HEK293 (cell line): ENCODE measurements at regions not wholly inside any gene's neighbourhood (a gene's known extent, or its start where the extent isn't known, plus 50 kb on each side); places are given as distances from the start of the nearest gene placed in this dataset.

Source experiments
- CTCF ChIA-PET: fragments of 350-600 bp; formaldehyde crosslinking; extraction: SDS; loops from one replicate; lab custom pipeline; 2021; ENCODE audit warnings: antibody characterized with exemption; lab: Yijun Ruan, JAX
- POLR2A ChIA-PET: fragments of 300-600 bp; formaldehyde crosslinking; extraction: SDS; loops from one replicate; lab custom pipeline; 2020; ENCODE audit warnings: antibody characterized with exemption, inconsistent platforms; lab: Yijun Ruan, JAX
- H3K27ac ChIP-seq: fragments of 200-500 bp; sonication (Bioruptor generic); 2 replicates; pipeline ENCODE4 v1.5.1; 2014; ENCODE audit warnings: low read depth, low read length, control low read depth, inconsistent platforms; ENCODE audit errors: extremely low read depth
- H3K36me3 ChIP-seq, 2 experiments: fragments of 200-500 bp in 1 of 2; sonication (Bioruptor generic) in 1 of 2; 1 replicate in 1 of 2; 2 replicates in 1 of 2; pipeline ENCODE4 v1.5.1; 2014 to 2017; ENCODE audit warnings: inconsistent platforms in 2 of 2, low read length in 2 of 2; ENCODE audit not compliant: control insufficient read depth in 2 of 2, insufficient read depth in 1 of 2
- H3K4me1 ChIP-seq: fragments of 200-500 bp; sonication (Bioruptor generic); 2 replicates; pipeline ENCODE4 v1.5.1; 2014; ENCODE audit warnings: mild to moderate bottlenecking, low read length, inconsistent platforms; ENCODE audit not compliant: control insufficient read depth, insufficient read depth
- H3K4me3 ChIP-seq: 2 replicates; pipeline ENCODE4 v1.5.1; 2011; ENCODE audit warnings: low read depth, mild to moderate bottlenecking, control low read depth, low read length, moderate library complexity
- H3K9me3 ChIP-seq: fragments of 200-500 bp; sonication (Bioruptor generic); 2 replicates; pipeline ENCODE4 v1.5.1; 2014; ENCODE audit warnings: low read depth, low read length, inconsistent platforms; ENCODE audit not compliant: control insufficient read depth, insufficient read depth
- KLF7 ChIP-seq: fragments of 450-650 bp; formaldehyde crosslinking; IDR thresholded peaks from 2 replicates; pipeline ENCODE4 v1.5.1; 2016; ENCODE audit warnings: missing biosample characterization, missing genetic modification characterization, borderline replicate concordance
- SALL2 ChIP-seq: fragments of 450-650 bp; formaldehyde crosslinking; IDR thresholded peaks from 2 replicates; pipeline ENCODE4 v1.5.0; 2017; ENCODE audit warnings: missing biosample characterization, mild to moderate bottlenecking, missing genetic modification characterization, borderline replicate concordance
- SP3 ChIP-seq: fragments of 450-650 bp; formaldehyde crosslinking; IDR thresholded peaks from 2 replicates; pipeline ENCODE4 v1.5.1; 2016; ENCODE audit warnings: missing biosample characterization, missing genetic modification characterization
- ZFP37 ChIP-seq: fragments of 450-650 bp; formaldehyde crosslinking; IDR thresholded peaks from 2 replicates; pipeline ENCODE4 v1.5.1; 2016; ENCODE audit warnings: missing biosample characterization, missing genetic modification characterization
- ZNF146 ChIP-seq: fragments of 450-650 bp; formaldehyde crosslinking; IDR thresholded peaks from 2 replicates; pipeline ENCODE4 v1.5.1; 2016; ENCODE audit warnings: missing biosample characterization, missing genetic modification characterization
- ZNF157 ChIP-seq: fragments of 450-650 bp; formaldehyde crosslinking; IDR thresholded peaks from 2 replicates; pipeline ENCODE4 v1.5.1; 2016; ENCODE audit warnings: missing biosample characterization, missing genetic modification characterization
- ZNF169 ChIP-seq: fragments of 450-650 bp; formaldehyde crosslinking; IDR thresholded peaks from 2 replicates; pipeline ENCODE4 v1.5.1; 2016; ENCODE audit warnings: missing biosample characterization, missing genetic modification characterization
- ZNF2 ChIP-seq: fragments of 450-650 bp; formaldehyde crosslinking; IDR thresholded peaks from 2 replicates; pipeline ENCODE4 v1.5.1; 2016; ENCODE audit warnings: missing biosample characterization, missing genetic modification characterization
- ZNF214 ChIP-seq: fragments of 450-650 bp; formaldehyde crosslinking; IDR thresholded peaks from 2 replicates; pipeline ENCODE4 v1.5.1; 2017; ENCODE audit warnings: missing biosample characterization, mild to moderate bottlenecking, missing genetic modification characterization, borderline replicate concordance
- ZNF239 ChIP-seq: fragments of 450-650 bp; formaldehyde crosslinking; IDR thresholded peaks from 2 replicates; pipeline ENCODE4 v1.5.1; 2016; ENCODE audit warnings: missing biosample characterization, missing genetic modification characterization
- ZNF473 ChIP-seq: fragments of 450-650 bp; formaldehyde crosslinking; IDR thresholded peaks from 2 replicates; pipeline ENCODE4 v1.5.1; 2017; ENCODE audit warnings: missing biosample characterization, missing genetic modification characterization
- ZNF529 ChIP-seq: fragments of 450-650 bp; formaldehyde crosslinking; IDR thresholded peaks from 2 replicates; pipeline ENCODE4 v1.5.1; 2017; ENCODE audit warnings: missing genetic modification characterization, missing biosample characterization; ENCODE audit not compliant: insufficient replicate concordance
- ZNF548 ChIP-seq: fragments of 450-650 bp; formaldehyde crosslinking; IDR thresholded peaks from 2 replicates; pipeline ENCODE4 v1.5.1; 2016; ENCODE audit warnings: missing biosample characterization, missing genetic modification characterization
- ZNF610 ChIP-seq: fragments of 450-650 bp; formaldehyde crosslinking; IDR thresholded peaks from 2 replicates; pipeline ENCODE4 v1.5.1; 2016; ENCODE audit warnings: missing biosample characterization, missing genetic modification characterization, borderline replicate concordance
- ZNF664 ChIP-seq: fragments of 450-650 bp; formaldehyde crosslinking; IDR thresholded peaks from 2 replicates; pipeline ENCODE4 v1.5.1; 2016; ENCODE audit warnings: missing biosample characterization, missing genetic modification characterization
- ZNF677 ChIP-seq: fragments of 450-650 bp; IDR thresholded peaks from 2 replicates; pipeline ENCODE4 v1.5.0; 2018; ENCODE audit warnings: missing biosample characterization, mild to moderate bottlenecking, missing genetic modification characterization, moderate library complexity
- ZNF785 ChIP-seq: fragments of 450-650 bp; formaldehyde crosslinking; IDR thresholded peaks from 2 replicates; pipeline ENCODE4 v1.5.1; 2016; ENCODE audit warnings: missing biosample characterization, missing genetic modification characterization
- TF ChIP-seq, protein P1 (sequence below): fragments of 450-650 bp; formaldehyde crosslinking; IDR thresholded peaks from 2 replicates; pipeline ENCODE4 v1.5.1; 2016; ENCODE audit warnings: missing biosample characterization, missing genetic modification characterization
- TF ChIP-seq, protein P2 (sequence below): fragments of 450-650 bp; formaldehyde crosslinking; IDR thresholded peaks from 2 replicates; pipeline ENCODE4 v1.5.1; 2016; ENCODE audit warnings: missing biosample characterization, missing genetic modification characterization

DNA sequence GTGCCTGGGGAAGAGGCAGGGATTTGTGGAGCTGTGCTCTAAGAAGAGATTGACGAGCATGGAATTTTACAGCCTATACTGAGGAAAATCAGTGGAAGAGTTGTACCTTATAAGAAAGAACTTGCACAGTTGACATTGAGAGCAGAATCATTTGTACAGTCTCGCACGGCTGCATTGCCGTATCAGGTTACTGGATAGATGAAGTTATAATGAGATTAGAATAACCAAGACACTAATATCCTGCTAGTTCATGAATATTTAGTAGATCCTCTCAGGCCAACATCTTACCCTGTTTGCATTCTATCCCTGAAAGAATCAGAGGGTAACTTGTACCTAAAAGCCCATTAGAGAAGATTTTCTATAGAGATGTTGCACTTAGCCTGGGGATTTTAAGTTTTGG is 447.1 kb downstream of the PREX1 start (continued):
- TF ChIP-seq ZNF473 (tag by site-specific recombination) (no peak), ZNF2 (no peak), KLF7 (no peak)

DNA sequence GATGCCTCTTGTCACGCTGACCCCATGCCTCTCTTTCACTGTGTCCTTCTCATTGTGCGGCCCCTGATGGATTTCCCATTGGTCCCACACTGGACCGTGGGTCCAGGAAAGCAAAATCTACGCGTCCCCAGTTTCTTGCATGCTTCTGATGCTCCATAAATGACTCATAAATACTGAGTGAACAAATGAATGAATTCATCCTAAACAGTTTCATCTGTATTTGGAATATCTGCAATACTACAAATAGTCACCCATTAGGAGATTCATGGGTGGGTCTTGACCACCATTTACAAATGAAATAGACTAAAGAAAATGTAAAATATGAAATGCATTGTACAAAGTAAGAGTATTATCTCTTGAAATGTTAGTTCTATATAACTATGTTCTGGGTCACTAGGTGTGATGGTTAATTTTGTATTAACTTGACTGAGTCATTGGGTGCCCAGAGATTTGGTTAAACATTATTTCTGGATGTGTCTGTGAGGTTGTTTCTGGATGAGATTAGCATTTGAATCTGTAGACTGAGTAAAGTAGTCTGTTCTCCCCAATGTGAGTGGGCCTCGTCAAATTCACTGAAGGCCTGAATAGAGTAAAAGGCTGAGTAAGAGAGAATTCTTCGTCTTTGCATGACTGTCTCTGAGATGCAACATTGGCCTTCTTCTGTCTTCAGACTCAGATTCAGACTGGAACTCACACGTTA is 448.7 kb downstream of the PREX1 start:
- ChIA-PET CTCF (no interaction called here), POLR2A (no interaction called here)
- TF ChIP-seq ZNF548 (tag by site-specific recombination) (no peak), ZNF664 (tag by site-specific recombination) (no peak), ZNF169 (tag by site-specific recombination) (no peak), SALL2 (tag by site-specific recombination) (no peak), ZFP37 (tag by site-specific recombination) (no peak), ZNF157 (tag by site-specific recombination) (no peak), ZNF239 (tag by site-specific recombination) (no peak), ZNF2 (no peak), ZNF146 (tag by site-specific recombination) (no peak)
- TF ChIP-seq, protein P1, sequence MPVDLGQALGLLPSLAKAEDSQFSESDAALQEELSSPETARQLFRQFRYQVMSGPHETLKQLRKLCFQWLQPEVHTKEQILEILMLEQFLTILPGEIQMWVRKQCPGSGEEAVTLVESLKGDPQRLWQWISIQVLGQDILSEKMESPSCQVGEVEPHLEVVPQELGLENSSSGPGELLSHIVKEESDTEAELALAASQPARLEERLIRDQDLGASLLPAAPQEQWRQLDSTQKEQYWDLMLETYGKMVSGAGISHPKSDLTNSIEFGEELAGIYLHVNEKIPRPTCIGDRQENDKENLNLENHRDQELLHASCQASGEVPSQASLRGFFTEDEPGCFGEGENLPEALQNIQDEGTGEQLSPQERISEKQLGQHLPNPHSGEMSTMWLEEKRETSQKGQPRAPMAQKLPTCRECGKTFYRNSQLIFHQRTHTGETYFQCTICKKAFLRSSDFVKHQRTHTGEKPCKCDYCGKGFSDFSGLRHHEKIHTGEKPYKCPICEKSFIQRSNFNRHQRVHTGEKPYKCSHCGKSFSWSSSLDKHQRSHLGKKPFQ (tag by site-specific recombination): no peak
- Histone ChIP-seq H3K36me3 (no peaks in the 10 kb centered on the region), H3K4me1 (peaks cover 4% of the 10 kb centered on the region; the same call in 1 of the 2 replicates), H3K4me3 (no peak overlapping the region), H3K9me3 (no peaks in the 10 kb centered on the region), H3K27ac (no peak overlapping the region)

DNA sequence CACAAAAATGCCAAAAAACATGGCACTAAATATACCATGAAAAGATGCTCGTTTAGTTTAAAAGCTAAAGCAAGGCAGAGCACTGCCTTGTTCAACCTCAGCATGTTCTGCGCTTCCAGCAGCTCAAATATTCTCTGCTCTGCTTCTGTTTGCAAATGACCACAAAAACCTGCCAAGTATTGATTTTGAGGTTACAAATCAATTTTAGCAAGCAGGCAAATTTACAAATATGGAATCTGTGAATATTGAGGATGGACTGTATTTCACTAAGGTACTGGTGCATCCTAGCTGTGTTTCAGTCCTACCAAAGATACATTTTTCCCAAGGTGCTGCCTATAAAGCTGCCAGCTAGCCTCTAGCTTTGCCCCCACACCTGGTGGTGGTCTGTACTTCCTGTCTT is 449.9 kb downstream of the PREX1 start:
- Histone ChIP-seq H3K27ac (no peak overlapping the region), H3K36me3 (no peaks in the 10 kb centered on the region), H3K9me3 (no peaks in the 10 kb centered on the region), H3K4me1 (peaks cover 4% of the 10 kb centered on the region; the same call in 1 of the 2 replicates), H3K4me3 (no peak overlapping the region)
- TF ChIP-seq ZNF214 (no peak), ZNF677 (tag by site-specific recombination) (no peak), ZNF785 (no peak), SP3 (tag by site-specific recombination) (no peak), ZNF610 (no peak), ZNF529 (tag by site-specific recombination) (no peak)
- TF ChIP-seq, protein P2, sequence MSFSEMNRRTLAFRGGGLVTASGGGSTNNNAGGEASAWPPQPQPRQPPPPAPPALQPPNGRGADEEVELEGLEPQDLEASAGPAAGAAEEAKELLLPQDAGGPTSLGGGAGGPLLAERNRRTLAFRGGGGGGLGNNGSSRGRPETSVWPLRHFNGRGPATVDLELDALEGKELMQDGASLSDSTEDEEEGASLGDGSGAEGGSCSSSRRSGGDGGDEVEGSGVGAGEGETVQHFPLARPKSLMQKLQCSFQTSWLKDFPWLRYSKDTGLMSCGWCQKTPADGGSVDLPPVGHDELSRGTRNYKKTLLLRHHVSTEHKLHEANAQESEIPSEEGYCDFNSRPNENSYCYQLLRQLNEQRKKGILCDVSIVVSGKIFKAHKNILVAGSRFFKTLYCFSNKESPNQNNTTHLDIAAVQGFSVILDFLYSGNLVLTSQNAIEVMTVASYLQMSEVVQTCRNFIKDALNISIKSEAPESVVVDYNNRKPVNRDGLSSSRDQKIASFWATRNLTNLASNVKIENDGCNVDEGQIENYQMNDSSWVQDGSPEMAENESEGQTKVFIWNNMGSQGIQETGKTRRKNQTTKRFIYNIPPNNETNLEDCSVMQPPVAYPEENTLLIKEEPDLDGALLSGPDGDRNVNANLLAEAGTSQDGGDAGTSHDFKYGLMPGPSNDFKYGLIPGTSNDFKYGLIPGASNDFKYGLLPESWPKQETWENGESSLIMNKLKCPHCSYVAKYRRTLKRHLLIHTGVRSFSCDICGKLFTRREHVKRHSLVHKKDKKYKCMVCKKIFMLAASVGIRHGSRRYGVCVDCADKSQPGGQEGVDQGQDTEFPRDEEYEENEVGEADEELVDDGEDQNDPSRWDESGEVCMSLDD (tag by site-specific recombination): no peak
- ChIA-PET POLR2A (no interaction called here), CTCF (interaction anchor here (0.6 kb wide), 2 partner anchors 592 to 1227 kb away, joined by 3 read pairs; no protein-coding TSS in a partner anchor)
